ENCODE measurements at regions not wholly inside any gene's neighbourhood (a gene's known extent, or its start where the extent isn't known, plus 50 kb on each side); places are given as distances from the start of the nearest gene placed in this dataset.

DNA sequence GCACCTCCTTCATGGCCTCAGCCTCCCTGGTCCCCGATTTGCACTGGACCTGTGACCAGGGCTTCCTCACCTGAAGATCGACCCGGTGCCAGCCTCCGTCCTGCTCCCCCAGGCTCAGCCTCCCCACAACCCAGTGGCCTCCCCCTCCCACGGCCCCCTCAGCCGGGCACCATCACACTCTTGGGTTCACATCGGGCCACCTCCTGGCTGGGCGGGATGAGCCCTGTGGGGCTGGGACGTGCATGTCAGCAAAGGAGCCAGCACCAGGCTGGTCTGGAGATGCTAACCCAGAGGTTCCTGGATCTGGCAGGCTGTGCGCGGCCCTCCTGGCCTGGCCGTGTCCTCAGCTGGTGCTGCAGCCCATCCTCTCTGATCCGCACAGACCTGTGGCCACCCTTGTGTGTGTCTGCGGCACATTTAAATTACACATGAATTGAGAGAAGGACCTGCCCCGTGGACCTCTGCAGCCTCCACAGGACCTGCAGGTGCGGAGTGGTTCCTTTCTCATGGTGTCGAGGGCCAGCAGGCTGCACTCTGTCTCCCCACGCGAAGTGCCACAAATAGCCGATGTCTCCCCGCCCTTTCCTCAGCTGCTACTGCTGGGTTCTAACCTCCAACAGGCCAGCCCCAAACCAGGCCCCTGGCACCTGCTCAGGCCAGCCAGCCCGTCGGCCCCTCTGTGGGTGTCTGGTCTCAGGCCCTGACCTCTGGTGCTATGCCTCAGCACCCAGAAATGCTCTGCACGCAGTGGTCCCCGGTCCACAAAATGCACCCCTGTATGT is 237.5 kb downstream of the ERMARD start:
- no peak for DNase-seq

DNA sequence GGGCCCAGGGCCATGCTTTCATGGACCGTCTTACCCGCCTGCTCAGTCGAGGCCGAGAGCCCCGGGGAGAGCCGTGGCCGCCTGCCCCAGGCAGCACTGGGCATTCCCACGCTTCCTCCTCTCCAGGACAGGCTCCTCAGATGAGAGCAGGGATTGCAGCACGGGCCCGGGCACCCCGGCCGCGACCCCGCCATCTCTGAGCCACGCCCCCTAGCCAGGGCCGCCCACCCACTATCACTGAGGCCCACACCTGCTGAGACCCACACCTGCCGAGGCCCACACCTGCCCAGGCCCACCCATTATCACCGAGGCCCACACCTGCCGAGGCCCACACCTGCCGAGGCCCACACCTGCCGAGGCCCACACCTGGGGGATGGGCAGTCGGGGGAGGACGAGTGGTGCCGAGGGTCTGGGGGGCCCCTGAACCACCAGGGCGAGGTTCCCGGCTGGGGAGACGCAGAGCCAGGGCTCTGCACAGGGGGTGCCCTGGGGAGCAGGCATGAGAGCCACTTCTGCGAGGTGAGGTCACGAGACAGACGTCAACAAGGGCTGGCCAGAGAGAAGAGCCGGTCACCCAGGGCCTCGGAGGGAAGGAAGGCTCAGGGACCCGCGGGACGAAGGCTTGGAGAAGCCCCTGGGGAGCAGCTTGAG is 235.6 kb downstream of the ERMARD start:
- DNase-seq = no peak

- DNase-seq = no peak
Measured at GRCh38 chr6:169986171-169986847, 234.9 kb downstream of the ERMARD start.

- DNase-seq = no peak
Measured at GRCh38 chr6:169985121-169986015, 233.9 kb downstream of the ERMARD start.

DNA sequence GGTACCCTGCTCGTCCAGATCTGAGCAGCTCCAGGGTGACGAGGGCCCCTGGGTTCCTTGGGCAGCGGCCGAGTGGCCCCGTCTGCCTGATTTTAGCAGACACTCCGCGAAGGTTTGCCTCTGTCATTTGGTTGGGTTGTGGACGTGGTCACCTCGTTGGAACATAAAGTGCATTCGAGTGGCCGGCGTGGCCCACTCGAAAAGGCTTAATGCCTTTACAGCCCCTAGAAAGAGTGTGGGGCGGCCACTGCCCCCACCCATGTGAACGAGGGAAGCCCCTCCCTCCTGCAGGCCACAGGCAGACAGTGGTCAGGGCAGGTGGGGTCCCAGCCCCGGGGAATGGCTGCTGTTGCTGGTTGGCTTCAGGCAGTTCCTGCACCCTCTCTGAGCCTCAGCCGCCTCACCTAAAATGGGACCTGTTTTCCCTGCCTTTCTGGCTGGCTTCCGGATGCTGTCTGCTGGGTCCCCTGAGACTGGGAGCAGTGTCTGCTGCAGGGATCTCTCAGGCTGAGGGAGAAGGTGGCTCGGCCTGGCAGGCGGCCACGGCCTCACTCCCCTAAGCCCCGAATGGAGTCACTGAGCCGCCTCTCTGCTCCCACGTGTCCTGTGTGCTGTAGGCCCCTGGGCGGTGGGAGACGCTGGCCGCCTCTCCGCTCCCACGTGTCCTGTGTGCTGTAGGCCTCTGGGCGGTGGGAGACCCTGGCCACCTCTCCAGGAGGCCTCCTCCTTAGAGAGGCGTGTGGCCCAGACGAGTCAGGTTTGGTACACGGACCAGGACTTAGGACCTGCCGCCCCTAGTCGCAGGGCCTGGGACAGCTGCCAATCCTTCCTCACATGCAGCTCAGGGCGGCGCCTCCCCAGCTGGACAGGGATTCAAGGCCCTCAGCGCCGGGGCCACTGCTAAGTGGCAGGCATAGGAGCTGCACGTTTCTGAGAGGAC is 233.0 kb downstream of the ERMARD start:
- DNase-seq = no peak

DNA sequence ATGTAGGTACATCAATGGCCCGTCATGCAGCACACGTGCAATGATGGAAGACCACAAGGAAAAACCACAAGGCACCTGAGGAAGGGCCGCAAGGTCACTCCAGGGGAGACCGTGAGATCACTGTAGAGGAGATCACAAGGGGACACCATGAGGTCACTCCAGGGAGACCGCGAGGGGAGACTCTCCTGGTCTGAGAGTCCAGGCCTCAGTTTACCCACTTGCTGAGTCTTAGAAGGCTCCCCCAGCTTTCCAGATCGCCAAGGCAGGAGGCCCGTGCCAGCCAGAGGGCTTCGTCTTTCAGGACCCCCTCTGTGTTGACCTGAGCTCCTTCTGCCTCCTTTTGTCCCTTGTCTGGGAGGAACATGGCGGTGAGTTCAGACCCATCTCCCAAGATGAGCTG is 232.2 kb downstream of the ERMARD start:
- no peak for DNase-seq

DNA sequence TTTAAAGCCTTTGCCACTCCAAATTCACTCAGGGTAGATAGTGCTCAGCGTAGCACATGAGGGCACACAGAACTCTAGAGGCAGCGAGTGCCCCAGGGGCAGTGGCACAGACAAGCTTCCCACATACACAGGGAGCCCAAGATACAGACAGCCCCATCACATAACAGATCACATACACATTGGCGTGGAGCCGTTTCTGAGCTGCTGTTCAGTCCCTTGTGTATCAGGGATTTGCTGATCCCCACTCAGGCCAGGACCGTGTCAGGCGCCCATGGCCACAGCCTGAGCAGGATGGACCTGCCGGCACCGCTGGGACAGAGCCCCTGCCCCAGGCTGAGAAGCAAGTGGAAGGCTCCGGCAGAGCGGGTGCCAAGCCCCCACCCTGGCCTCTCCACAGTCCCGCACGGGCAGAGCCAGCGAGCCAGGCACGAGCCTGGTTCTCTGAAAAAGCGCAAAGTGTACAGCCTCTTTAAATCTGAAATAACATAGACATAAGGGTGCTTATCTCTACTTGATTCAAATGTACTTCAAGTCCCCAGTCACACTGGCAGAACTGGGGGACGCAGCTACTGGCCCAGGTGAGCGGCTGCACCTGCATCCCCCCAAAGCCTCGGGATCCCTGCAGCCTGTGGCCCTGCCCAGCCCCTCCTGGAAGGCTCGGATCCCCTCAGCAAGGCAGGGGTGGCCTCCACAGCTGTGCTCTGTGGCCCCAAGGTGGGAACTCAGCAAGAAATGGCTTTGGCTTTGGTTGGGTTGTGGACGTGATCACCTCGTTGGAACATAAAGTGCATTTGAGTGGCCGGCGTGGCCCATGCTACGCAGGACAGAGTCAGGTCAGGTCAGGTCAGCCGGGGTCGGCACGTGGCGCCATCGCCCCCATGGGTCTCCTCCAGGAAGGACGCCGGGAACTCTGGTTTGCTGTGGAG is 231.3 kb downstream of the ERMARD start:
- DNase-seq = no peak

- no peak for DNase-seq
Measured at GRCh38 chr6:169981969-169982368, 230.5 kb downstream of the ERMARD start.

DNA sequence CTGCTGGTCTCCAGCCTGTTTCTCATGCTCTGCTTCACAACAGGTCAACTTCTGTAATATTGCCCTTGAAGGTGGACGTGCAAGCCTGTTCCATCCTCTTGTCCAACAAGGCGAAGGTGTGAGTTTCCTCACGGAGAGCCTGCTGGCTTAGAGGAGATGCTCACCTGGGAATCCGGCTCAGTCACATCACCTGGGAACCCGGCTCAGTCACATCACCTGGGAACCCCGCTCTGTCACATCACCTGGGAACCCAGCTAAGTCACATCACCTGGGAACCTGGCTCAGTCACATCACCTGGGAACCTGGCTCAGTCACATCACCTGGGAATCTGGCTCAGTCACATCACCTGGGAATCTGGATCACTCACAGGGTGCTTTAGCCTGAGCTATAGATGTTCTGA is 230.1 kb downstream of the ERMARD start:
- no peak for DNase-seq

- DNase-seq = no peak
Measured at GRCh38 chr6:169980826-169981450, 229.5 kb downstream of the ERMARD start.

GRCh38 chr6:169979873-169980432 is 228.5 kb downstream of the ERMARD start:
- no peak for DNase-seq

DNA sequence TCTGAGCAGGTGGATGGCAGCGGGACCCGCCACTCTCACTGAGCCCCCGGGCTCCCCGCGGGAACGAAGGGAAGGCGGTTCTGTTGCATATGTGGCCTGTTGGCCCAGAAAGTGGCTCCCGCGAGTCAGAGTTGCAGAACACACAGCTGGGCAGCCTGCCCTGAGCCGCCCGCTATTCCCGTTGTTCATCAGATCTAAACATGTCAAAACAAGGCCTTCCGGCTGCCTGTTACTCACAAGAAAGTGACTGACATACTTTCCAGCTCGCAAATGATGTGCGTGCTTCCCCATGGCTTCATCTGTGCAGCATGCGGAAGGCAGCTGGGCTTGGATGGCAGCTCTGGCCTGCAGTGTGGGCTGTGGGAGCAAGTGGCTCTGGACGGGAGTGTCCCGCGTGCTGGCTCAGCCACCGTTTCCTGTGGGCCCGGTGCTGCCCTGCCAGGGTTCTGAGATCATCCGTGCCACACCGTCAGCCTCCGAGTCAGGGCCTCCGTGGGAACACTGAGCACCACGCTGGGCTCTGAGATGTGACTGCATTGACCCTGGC is 227.3 kb downstream of the ERMARD start:
- DNase-seq = no peak

DNA sequence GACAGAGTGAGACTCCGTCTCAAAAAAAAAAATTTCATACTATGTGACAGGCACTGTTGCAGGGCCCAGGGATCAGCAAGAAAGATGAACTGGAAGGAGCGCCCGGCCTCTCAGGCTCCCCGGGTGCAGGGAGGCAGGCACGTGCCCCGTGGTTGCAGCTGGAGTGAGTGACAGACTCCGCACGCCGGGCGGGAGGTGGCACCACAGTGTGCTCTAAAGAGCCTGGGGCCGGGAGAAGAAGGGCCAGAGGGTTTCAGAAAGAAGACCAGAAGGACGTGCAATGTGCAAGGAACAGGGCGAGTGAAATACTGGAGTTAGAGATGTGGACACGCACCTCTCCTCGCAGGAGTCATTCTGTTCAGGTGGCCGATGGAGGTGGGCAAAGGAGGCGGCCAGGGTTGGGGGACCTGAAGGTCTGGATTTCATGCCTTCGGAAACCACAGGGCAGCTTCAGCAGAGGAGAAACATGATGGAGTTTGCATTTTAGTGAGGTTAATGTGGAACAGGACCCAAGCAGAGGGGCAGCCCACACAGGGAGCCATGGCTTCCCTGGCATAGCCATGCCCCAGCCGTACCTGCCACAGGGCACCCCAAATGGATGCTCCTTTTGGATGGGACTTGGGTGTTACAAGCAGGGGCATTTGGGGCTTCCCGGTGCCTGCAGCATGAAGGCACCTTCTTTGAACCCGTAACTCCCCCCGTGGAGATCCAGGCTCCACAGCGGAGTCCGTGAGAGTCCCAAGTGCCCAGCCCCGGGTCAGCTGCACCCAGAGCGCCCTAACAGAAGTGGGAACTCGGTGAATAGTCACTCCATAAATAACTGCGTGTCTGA is 226.2 kb downstream of the ERMARD start:
- DNase-seq = no peak

DNA sequence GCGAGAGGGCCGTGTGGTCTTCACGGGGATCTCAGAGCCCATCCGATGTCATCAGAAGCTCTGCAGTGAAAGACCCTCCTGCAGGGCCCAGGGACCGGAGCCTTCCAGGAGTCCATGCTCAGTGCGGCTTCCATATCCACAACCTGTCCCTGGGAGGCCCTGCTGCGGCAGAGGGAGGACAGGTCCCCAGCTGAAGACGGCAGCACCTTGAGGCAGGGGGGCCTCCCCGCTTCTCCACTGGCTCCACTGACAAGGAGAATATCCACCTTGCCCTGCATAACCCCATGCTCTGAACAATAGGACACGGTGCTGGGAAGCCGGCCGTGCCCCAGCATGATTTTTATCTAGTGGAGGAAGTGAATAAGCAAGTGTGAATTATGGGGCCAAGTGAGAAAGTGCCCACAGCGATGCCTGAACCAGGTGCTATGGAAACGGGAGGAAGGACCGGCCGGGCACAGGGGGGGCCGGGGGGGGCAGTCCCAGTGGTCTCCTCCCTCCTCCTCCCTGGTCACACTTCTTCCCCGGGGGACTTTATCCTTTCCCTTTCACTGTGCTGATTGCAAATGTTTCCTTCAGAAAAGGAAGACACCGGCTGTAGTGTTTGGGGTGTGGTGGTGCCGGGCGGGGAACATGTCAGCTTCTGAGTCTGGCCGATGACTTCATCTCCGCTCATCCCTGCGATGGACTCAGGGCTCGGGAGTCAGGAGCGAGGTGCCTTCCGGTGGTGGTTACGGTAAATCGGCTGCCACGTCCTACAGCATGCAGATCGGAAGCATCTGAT is 225.1 kb downstream of the ERMARD start:
- DNase-seq = no peak

DNA sequence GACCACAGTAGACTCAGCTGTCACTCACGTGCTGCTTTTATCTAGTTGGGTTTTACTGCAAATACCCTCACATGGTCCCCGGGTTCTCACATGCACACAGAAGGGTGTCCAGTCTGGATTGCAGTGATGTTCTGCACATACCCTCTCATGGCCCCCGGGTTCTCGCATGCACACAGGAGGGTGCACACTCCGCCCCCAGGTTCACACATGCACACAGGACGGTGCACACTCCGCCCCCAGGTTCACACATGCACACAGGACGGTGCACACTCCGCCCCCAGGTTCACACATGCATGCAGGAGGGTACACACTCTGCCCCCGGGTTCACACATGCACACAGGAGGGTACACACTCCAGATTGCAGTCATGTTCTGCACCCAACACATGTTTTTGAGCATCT is 224.3 kb downstream of the ERMARD start:
- DNase-seq = no peak

- no peak for DNase-seq
Measured at GRCh38 chr6:169975286-169975685, 223.9 kb downstream of the ERMARD start.

DNA sequence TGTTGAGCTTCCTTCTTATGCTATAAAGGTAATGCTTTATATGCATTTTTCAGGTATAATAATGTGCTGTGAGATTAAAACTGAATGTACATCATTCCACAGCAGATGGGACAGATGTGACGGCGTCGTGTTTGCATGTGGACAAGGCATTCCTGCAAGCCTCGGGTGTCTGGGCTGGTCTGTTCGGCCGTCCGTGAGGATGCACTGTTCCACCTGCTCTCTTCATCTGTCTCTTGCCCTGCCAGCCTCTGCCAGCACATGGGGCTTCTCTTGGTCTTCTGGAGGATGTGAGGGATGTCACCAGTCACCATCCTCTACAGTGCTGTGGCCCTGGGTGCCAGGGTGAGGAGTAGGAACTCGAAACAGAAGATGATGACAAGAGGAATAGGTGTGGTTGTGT is 223.2 kb downstream of the ERMARD start:
- DNase-seq = no peak

All from stimulated activated CD4-positive, alpha-beta T cell treated with anti-CD3 and anti-CD28 coated beads, Interleukin-15, amount 100 ng/mL, for 24 hours (primary cell).